Naive thymus-derived CD8-positive, alpha-beta T cell (primary cell): ENCODE measurements at regions not wholly inside any gene's neighbourhood (a gene's known extent, or its start where the extent isn't known, plus 50 kb on each side); places are given as distances from the start of the nearest gene placed in this dataset.

Experiments
- ATAC-seq, 2 donors: fragments of 150-1000 bp; cut with Tn5 transposase in 1 of 2; sonication (Bioruptor Pico), chemical (Tn5 transposase) in 1 of 2; 1 replicate in 1 of 2; 2 replicates in 1 of 2; pipeline ENCODE4 v1.10.0; 2021; ENCODE audit warnings: mild to moderate bottlenecking in 2 of 2, moderate library complexity in 2 of 2
- POLR2A ChIA-PET: fragments of 350-600 bp; sonication (Branson Sonifier 250); formaldehyde crosslinking; loops from one replicate; lab custom pipeline; 2021; ENCODE audit warnings: antibody characterized with exemption; lab: Charles Lee
- DNase-seq, 10 donors: peaks; one replicate each; pipeline versions ENCODE4 v3.0.0 to v3.0.0-alpha.2; 2020 to 2022
- H3K27ac Mint-ChIP-seq, 10 donors: one replicate each; pipeline ENCODE4 v1.8.0; 2020 to 2022; ENCODE audit warnings: mild to moderate bottlenecking in 10 of 10, mixed read lengths in 10 of 10, moderate library complexity in 4 of 10, inconsistent platforms in 1 of 10
- H3K27me3 Mint-ChIP-seq, 5 donors: one replicate each; pipeline ENCODE4 v1.8.0; 2021 to 2022; ENCODE audit warnings: mixed read lengths in 5 of 5
- H3K36me3 Mint-ChIP-seq, 3 donors: one replicate each; pipeline ENCODE4 v1.8.0; 2020 to 2022; ENCODE audit warnings: mixed read lengths in 3 of 3, mild to moderate bottlenecking in 2 of 3, inconsistent platforms in 1 of 3
- H3K4me1 Mint-ChIP-seq, 4 donors: one replicate each; pipeline ENCODE4 v1.8.0; 2021 to 2022; ENCODE audit warnings: mixed read lengths in 4 of 4
- H3K4me3 Mint-ChIP-seq, 10 donors: one replicate each; pipeline ENCODE4 v1.8.0; 2020 to 2022; ENCODE audit warnings: mild to moderate bottlenecking in 10 of 10, mixed read lengths in 10 of 10, moderate library complexity in 6 of 10, inconsistent platforms in 1 of 10
- H3K9me3 Mint-ChIP-seq, 9 donors: one replicate each; pipeline ENCODE4 v1.8.0; 2020 to 2022; ENCODE audit warnings: mixed read lengths in 9 of 9, mild to moderate bottlenecking in 3 of 9, inconsistent platforms in 1 of 9, moderate library complexity in 1 of 9

- POLR2A ChIA-PET, result no interaction called here
- DNase-seq (no peak), ATAC-seq (no peak)
- H3K27me3 Mint-ChIP-seq, result no peaks in the 10 kb centered on the region
- peaks cover 0 to 7% (median 0%) of the 10 kb centered on the region in 9 donors for H3K9me3 Mint-ChIP-seq
- no peak overlapping the region for H3K4me3 Mint-ChIP-seq
- no peak overlapping the region for H3K27ac Mint-ChIP-seq
- no peaks in the 10 kb centered on the region for H3K4me1 Mint-ChIP-seq
- no peaks in the 10 kb centered on the region for H3K36me3 Mint-ChIP-seq
Observed at GRCh38 chr4:129916991-129917390, 821.0 kb downstream of the C4orf33 start.

DNA sequence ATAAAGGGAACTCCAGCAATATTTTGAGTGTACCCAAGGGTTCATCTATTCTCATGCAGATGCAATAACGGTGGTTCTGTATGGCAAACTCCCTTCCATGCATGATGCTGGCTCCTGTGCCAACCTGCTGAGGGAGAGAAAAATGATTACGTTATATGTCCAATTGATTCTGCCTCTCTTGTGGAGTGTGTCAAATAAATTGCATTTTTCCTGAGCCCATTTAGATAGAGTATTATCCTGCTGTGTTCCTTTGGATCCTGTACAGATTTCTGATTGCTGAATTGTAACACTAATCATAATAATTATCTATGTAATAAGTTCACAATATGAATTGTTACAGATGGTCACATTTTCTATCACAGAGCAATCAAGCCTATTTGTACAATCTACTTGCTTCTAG lies 821.7 kb downstream of the C4orf33 start:
- no peaks in the 10 kb centered on the region for H3K36me3 Mint-ChIP-seq
- DNase-seq, result no peak
- H3K4me1 Mint-ChIP-seq, result no peaks in the 10 kb centered on the region
- peaks cover 0 to 7% (median 0%) of the 10 kb centered on the region in 9 donors for H3K9me3 Mint-ChIP-seq
- H3K27ac Mint-ChIP-seq, result no peak overlapping the region
- no peak for ATAC-seq
- no peaks in the 10 kb centered on the region for H3K27me3 Mint-ChIP-seq
- POLR2A ChIA-PET, result no interaction called here
- H3K4me3 Mint-ChIP-seq, result no peak overlapping the region

- DNase-seq (no peak), ATAC-seq (no peak)
- Mint-ChIP-seq H3K4me3 (no peak overlapping the region), H3K36me3 (no peaks in the 10 kb centered on the region), H3K27me3 (no peaks in the 10 kb centered on the region), H3K4me1 (no peaks in the 10 kb centered on the region), H3K27ac (no peak overlapping the region), H3K9me3 (peaks cover 0 to 2% (median 0%) of the 10 kb centered on the region in 9 donors)
- POLR2A ChIA-PET, result no interaction called here
Observed at GRCh38 chr4:129926936-129927335, 831.0 kb downstream of the C4orf33 start.

DNA sequence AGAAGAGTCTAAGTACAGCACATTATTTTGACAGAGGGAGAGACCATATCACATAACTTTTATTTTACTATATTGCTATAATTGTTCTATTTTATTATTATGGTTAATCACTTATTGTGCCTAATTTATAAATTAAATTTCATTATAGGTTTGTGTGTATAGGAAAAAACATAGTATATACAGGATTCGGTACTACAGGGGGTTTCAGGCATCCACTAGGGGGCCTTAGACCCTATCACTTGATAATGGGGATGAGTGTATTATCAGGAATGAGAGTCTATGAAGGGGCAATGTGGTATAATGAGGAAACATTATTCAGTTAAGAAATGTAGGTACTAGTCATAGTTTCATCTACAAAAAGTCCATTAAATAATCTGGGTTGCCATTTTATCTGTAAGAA lies 833.1 kb downstream of the C4orf33 start:
- Mint-ChIP-seq H3K27me3 (no peaks in the 10 kb centered on the region), H3K36me3 (no peaks in the 10 kb centered on the region), H3K27ac (no peak overlapping the region), H3K4me1 (no peaks in the 10 kb centered on the region), H3K9me3 (peaks cover 0 to 2% (median 0%) of the 10 kb centered on the region in 9 donors), H3K4me3 (no peak overlapping the region)
- ATAC-seq (no peak), DNase-seq (no peak)
- POLR2A ChIA-PET, result no interaction called here

GRCh38 chr4:129929984-129930383 lies 834.0 kb downstream of the C4orf33 start:
- Mint-ChIP-seq H3K4me3 (no peak overlapping the region), H3K36me3 (no peaks in the 10 kb centered on the region), H3K9me3 (peaks cover 0 to 2% (median 0%) of the 10 kb centered on the region in 9 donors), H3K27me3 (no peaks in the 10 kb centered on the region), H3K4me1 (no peaks in the 10 kb centered on the region), H3K27ac (no peak overlapping the region)
- no peak for ATAC-seq
- no peak for DNase-seq
- POLR2A ChIA-PET, result no interaction called here

- POLR2A ChIA-PET, result no interaction called here
Observed at GRCh38 chr4:129950217-129950616, 854.3 kb downstream of the C4orf33 start.

DNA sequence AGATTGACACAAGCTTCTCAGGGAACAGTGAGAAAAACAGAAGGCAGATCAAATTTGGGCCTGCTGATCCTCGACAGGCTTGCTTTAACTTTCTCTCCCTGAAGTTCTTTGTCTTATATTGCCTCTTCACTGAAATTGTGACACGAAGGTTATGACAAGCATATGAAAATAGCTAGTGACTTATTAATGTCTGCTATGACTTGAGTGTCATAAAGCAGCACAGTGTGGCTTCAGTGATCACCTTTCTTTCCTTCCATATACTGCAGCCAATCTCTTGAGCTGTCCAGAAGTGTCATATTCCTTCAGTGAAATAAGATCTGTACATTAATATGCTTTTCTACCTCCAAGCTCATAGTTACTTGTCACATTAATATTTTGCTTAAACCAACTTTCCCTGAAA lies 870.2 kb downstream of the C4orf33 start:
- H3K36me3 Mint-ChIP-seq, result peaks cover 0 to 2% (median 0%) of the 10 kb centered on the region in 3 donors
- no peaks in the 10 kb centered on the region for H3K4me1 Mint-ChIP-seq
- no peaks in the 10 kb centered on the region for H3K27me3 Mint-ChIP-seq
- ATAC-seq, result no peak
- POLR2A ChIA-PET, result no interaction called here
- DNase-seq, result no peak
- no peak overlapping the region for H3K4me3 Mint-ChIP-seq
- no peak overlapping the region for H3K27ac Mint-ChIP-seq
- H3K9me3 Mint-ChIP-seq, result peaks cover 0 to 8% (median 0%) of the 10 kb centered on the region in 9 donors

More at GRCh38 chr4:129950217-129950616, 854.3 kb downstream of the C4orf33 start:
- H3K4me3 Mint-ChIP-seq, result no peak overlapping the region
- no peaks in the 10 kb centered on the region for H3K4me1 Mint-ChIP-seq
- H3K27me3 Mint-ChIP-seq, result no peaks in the 10 kb centered on the region
- no peaks in the 10 kb centered on the region for H3K36me3 Mint-ChIP-seq
- H3K27ac Mint-ChIP-seq, result no peak overlapping the region
- DNase-seq, result no peak
- H3K9me3 Mint-ChIP-seq, result peaks cover 0 to 10% (median 0%) of the 10 kb centered on the region in 9 donors
- ATAC-seq, result no peak

GRCh38 chr4:129968366-129968765 lies 872.4 kb downstream of the C4orf33 start:
- POLR2A ChIA-PET, result no interaction called here
- peaks cover 0 to 15% (median 0%) of the 10 kb centered on the region in 9 donors for H3K9me3 Mint-ChIP-seq
- peaks cover 0 to 5% (median 0%) of the 10 kb centered on the region in 3 donors for H3K36me3 Mint-ChIP-seq
- no peak overlapping the region for H3K27ac Mint-ChIP-seq
- H3K4me3 Mint-ChIP-seq, result no peak overlapping the region
- H3K27me3 Mint-ChIP-seq, result no peaks in the 10 kb centered on the region
- H3K4me1 Mint-ChIP-seq, result no peaks in the 10 kb centered on the region
- no peak for DNase-seq
- ATAC-seq, result no peak

GRCh38 chr4:129968778-129969177 lies 872.8 kb downstream of the C4orf33 start:
- no peaks in the 10 kb centered on the region for H3K27me3 Mint-ChIP-seq
- POLR2A ChIA-PET, result no interaction called here
- ATAC-seq (no peak), DNase-seq (no peak)
- H3K36me3 Mint-ChIP-seq, result peaks cover 0 to 5% (median 0%) of the 10 kb centered on the region in 3 donors
- H3K4me1 Mint-ChIP-seq, result no peaks in the 10 kb centered on the region
- H3K27ac Mint-ChIP-seq, result no peak overlapping the region
- peaks cover 0 to 15% (median 0%) of the 10 kb centered on the region in 9 donors for H3K9me3 Mint-ChIP-seq
- no peak overlapping the region for H3K4me3 Mint-ChIP-seq

DNA sequence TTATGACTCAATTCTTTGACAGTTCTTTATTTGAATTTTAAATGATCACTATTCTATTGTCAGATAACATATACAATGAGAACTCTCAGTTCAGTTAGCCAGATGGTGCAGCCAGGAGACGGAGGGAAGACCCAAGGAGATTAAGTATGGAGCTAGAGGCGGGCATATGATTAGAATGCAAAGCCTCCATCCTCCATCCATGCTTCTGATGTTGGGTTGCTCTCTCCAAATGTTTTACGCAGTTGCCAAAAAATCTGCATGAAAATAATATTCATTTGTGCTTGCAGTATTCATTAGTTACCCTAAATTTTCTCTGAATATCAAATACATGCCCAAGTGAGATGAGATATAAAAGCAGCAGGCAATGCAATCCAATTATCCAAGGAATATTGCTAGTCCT lies 874.8 kb downstream of the C4orf33 start:
- POLR2A ChIA-PET, result no interaction called here

DNA sequence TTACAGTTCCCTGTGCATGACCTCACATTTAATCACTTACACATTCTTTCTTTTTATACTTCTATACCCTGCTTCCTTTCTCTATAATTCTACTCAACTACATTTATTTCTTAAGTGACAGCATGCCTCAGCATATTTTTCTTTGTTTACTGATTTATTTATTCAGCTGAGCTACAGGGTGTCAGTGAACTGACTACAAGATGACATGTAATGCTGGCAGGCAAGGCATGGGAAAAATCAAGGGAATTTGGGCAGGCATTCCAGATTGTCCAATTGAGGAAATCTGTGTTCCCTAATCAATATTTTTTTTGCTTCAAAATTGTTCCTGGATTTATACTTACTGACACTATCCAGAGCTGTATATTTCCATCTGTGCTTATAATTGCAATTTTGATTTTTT lies 875.5 kb downstream of the C4orf33 start:
- POLR2A ChIA-PET, result no interaction called here

More for the DNA sequence above, 874.8 kb downstream of the C4orf33 start:
- no peaks in the 10 kb centered on the region for H3K27me3 Mint-ChIP-seq
- no peak overlapping the region for H3K4me3 Mint-ChIP-seq
- H3K36me3 Mint-ChIP-seq, result peaks cover 0 to 5% (median 0%) of the 10 kb centered on the region in 3 donors
- H3K9me3 Mint-ChIP-seq, result peaks cover 0 to 15% (median 1%) of the 10 kb centered on the region in 9 donors
- no peak overlapping the region for H3K27ac Mint-ChIP-seq
- no peaks in the 10 kb centered on the region for H3K4me1 Mint-ChIP-seq
- ATAC-seq (no peak), DNase-seq (no peak)

DNA sequence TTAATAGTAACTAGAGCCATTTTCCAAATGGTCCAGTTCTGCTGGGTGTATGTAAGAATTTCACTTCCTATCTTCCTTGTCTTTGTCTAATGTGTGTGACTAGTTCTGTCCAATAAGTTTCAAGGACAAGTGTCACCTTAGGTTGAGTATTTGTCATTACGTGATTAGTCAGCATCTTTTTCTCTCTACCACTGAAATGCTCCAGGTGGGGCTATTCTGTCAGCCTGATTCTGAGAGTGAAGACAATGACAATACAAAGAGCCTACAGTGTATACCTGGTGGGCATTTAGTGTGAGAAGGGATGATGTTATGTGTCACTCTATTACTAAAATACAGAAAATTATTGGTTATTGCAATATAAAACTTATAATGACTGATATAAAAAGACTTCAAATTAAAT lies 876.3 kb downstream of the C4orf33 start:
- Mint-ChIP-seq H3K4me1 (no peaks in the 10 kb centered on the region), H3K27ac (no peak overlapping the region), H3K36me3 (peaks cover 0 to 5% (median 0%) of the 10 kb centered on the region in 3 donors), H3K9me3 (peaks cover 0 to 11% (median 1%) of the 10 kb centered on the region in 9 donors), H3K4me3 (no peak overlapping the region), H3K27me3 (no peaks in the 10 kb centered on the region)
- no peak for ATAC-seq
- no peak for DNase-seq
- POLR2A ChIA-PET, result no interaction called here

More for the DNA sequence above, 875.5 kb downstream of the C4orf33 start:
- Mint-ChIP-seq H3K4me3 (no peak overlapping the region), H3K4me1 (no peaks in the 10 kb centered on the region), H3K9me3 (peaks cover 0 to 12% (median 1%) of the 10 kb centered on the region in 9 donors), H3K27me3 (no peaks in the 10 kb centered on the region), H3K27ac (no peak overlapping the region), H3K36me3 (peaks cover 0 to 5% (median 0%) of the 10 kb centered on the region in 3 donors)
- DNase-seq (no peak), ATAC-seq (no peak)

GRCh38 chr4:129974730-129975129 lies 878.8 kb downstream of the C4orf33 start:
- Mint-ChIP-seq H3K4me3 (no peak overlapping the region), H3K9me3 (peaks cover 0 to 12% (median 0%) of the 10 kb centered on the region in 9 donors), H3K36me3 (peaks cover 0 to 5% (median 0%) of the 10 kb centered on the region in 3 donors), H3K27ac (no peak overlapping the region), H3K4me1 (no peaks in the 10 kb centered on the region), H3K27me3 (no peaks in the 10 kb centered on the region)
- no peak for DNase-seq
- ATAC-seq, result no peak
- POLR2A ChIA-PET, result no interaction called here

- DNase-seq, result no peak
- Mint-ChIP-seq H3K4me1 (no peaks in the 10 kb centered on the region), H3K4me3 (no peak overlapping the region), H3K9me3 (peaks cover 0 to 4% (median 0%) of the 10 kb centered on the region in 9 donors), H3K27me3 (no peaks in the 10 kb centered on the region), H3K27ac (no peak overlapping the region), H3K36me3 (no peaks in the 10 kb centered on the region)
- ATAC-seq, result no peak
- POLR2A ChIA-PET, result no interaction called here
Observed at GRCh38 chr4:129978315-129978714, 882.4 kb downstream of the C4orf33 start.
